Peyer's patch (tissue), 4 donors: ENCODE measurements at regions not wholly inside any gene's neighbourhood (a gene's known extent, or its start where the extent isn't known, plus 50 kb on each side); places are given as distances from the start of the nearest gene placed in this dataset.

Source experiments
- DNase-seq, 3 donors: peaks; one replicate each; pipeline ENCODE4 v3.0.0-alpha.2; 2017 to 2019
- H3K27ac ChIP-seq, 4 donors: fragments of 200-600 bp; sonication (generic); one replicate each; pipeline ENCODE4 v1.5.1; 2016 to 2019
- H3K27me3 ChIP-seq, 2 donors: fragments of 200-600 bp; sonication (generic); one replicate each; pipeline ENCODE4 v1.5.1; 2019
- H3K36me3 ChIP-seq, 3 donors: fragments of 200-600 bp; sonication (generic); one replicate each; pipeline ENCODE4 v1.5.1; 2016 to 2019
- H3K4me1 ChIP-seq, 4 donors: fragments of 200-600 bp; sonication (generic); one replicate each; pipeline ENCODE4 v1.5.1; 2016 to 2019
- H3K4me3 ChIP-seq, 4 donors: fragments of 200-600 bp; sonication (generic); 1 replicate in 3 of 4; 2 replicates in 1 of 4; pipeline ENCODE4 v1.5.1; 2016 to 2019; ENCODE audit warnings: mild to moderate bottlenecking in 1 of 4
- H3K9me3 ChIP-seq, 4 donors: fragments of 200-600 bp; sonication (generic); one replicate each; pipeline ENCODE4 v1.5.1; 2016 to 2019; ENCODE audit warnings: mild to moderate bottlenecking in 1 of 4
- CTCF ChIP-seq, 6 experiments: fragments of 450-650 bp in 4 of 6; fragments of 200-600 bp in 2 of 6; sonication (generic) in 1 of 6; IDR thresholded peaks; one replicate each; pipeline ENCODE4 v1.5.1; 2017 to 2019; ENCODE audit warnings: antibody characterized with exemption in 6 of 6, mild to moderate bottlenecking in 3 of 6, moderate library complexity in 1 of 6
- POLR2A ChIP-seq, 2 donors: fragments of 450-650 bp; IDR thresholded peaks; one replicate each; pipeline ENCODE4 v1.5.1; 2017; ENCODE audit warnings: antibody characterized with exemption in 2 of 2, mild to moderate bottlenecking in 2 of 2, moderate library complexity in 2 of 2

GRCh38 chrX:94361241-94361640, 687.2 kb downstream of the FAM133A start:
- DNase-seq, result no peak
- no peak for TF ChIP-seq CTCF (IDR thresholded peaks at IDR 0.05)
- TF ChIP-seq POLR2A (IDR thresholded peaks at IDR 0.05), result no peak
- Histone ChIP-seq H3K36me3 (no peaks in the 10 kb centered on the region), H3K4me1 (no peaks in the 10 kb centered on the region), H3K27me3 (no peaks in the 10 kb centered on the region), H3K9me3 (no peaks in the 10 kb centered on the region), H3K4me3 (no peak overlapping the region), H3K27ac (no peak overlapping the region)

- no peaks in the 10 kb centered on the region for H3K36me3 ChIP-seq
- TF ChIP-seq POLR2A (IDR thresholded peaks at IDR 0.05) (no peak), CTCF (IDR thresholded peaks at IDR 0.05) (no peak)
- H3K9me3 ChIP-seq, result no peaks in the 10 kb centered on the region
- no peak for DNase-seq
- no peaks in the 10 kb centered on the region for H3K27me3 ChIP-seq
- H3K27ac ChIP-seq, result no peak overlapping the region
- H3K4me1 ChIP-seq, result no peaks in the 10 kb centered on the region
- H3K4me3 ChIP-seq, result no peak overlapping the region
These were observed 691.7 kb downstream of the FAM133A start for GRCh38 chrX:94365736-94366135.

- no peaks in the 10 kb centered on the region for H3K9me3 ChIP-seq
- no peak overlapping the region for H3K4me3 ChIP-seq
- no peaks in the 10 kb centered on the region for H3K4me1 ChIP-seq
- TF ChIP-seq CTCF (IDR thresholded peaks at IDR 0.05) (no peak), POLR2A (IDR thresholded peaks at IDR 0.05) (no peak)
- H3K27ac ChIP-seq, result no peak overlapping the region
- H3K36me3 ChIP-seq, result no peaks in the 10 kb centered on the region
- no peak for DNase-seq
- no peaks in the 10 kb centered on the region for H3K27me3 ChIP-seq
These were observed 692.6 kb downstream of the FAM133A start for GRCh38 chrX:94366616-94367015.

- no peak for DNase-seq
- Histone ChIP-seq H3K27ac (no peak overlapping the region), H3K27me3 (no peaks in the 10 kb centered on the region), H3K36me3 (no peaks in the 10 kb centered on the region), H3K9me3 (no peaks in the 10 kb centered on the region), H3K4me3 (no peak overlapping the region), H3K4me1 (no peaks in the 10 kb centered on the region)
- TF ChIP-seq CTCF (IDR thresholded peaks at IDR 0.05) (no peak), POLR2A (IDR thresholded peaks at IDR 0.05) (no peak)
These were observed 715.0 kb downstream of the FAM133A start for GRCh38 chrX:94389044-94389443.

- no peak for DNase-seq
- Histone ChIP-seq H3K27me3 (no peaks in the 10 kb centered on the region), H3K4me1 (no peaks in the 10 kb centered on the region), H3K4me3 (no peak overlapping the region), H3K27ac (no peak overlapping the region), H3K9me3 (no peaks in the 10 kb centered on the region), H3K36me3 (no peaks in the 10 kb centered on the region)
- TF ChIP-seq POLR2A (IDR thresholded peaks at IDR 0.05) (no peak), CTCF (IDR thresholded peaks at IDR 0.05) (no peak)
These were observed 726.5 kb downstream of the FAM133A start for GRCh38 chrX:94400488-94400887.

- no peaks in the 10 kb centered on the region for H3K4me1 ChIP-seq
- no peak overlapping the region for H3K27ac ChIP-seq
- no peaks in the 10 kb centered on the region for H3K27me3 ChIP-seq
- H3K9me3 ChIP-seq, result no peaks in the 10 kb centered on the region
- DNase-seq, result no peak
- H3K36me3 ChIP-seq, result no peaks in the 10 kb centered on the region
- TF ChIP-seq POLR2A (IDR thresholded peaks at IDR 0.05) (no peak), CTCF (IDR thresholded peaks at IDR 0.05) (no peak)
- no peak overlapping the region for H3K4me3 ChIP-seq
These were observed 727.4 kb downstream of the FAM133A start for GRCh38 chrX:94401426-94401825.
